Activated effector memory CD4-positive, alpha-beta T cell treated with anti-CD3 and anti-CD28 coated beads, Interleukin-2, amount 50 U/mL, for 16 hours (primary cell): ENCODE measurements at regions not wholly inside any gene's neighbourhood (a gene's known extent, or its start where the extent isn't known, plus 50 kb on each side); places are given as distances from the start of the nearest gene placed in this dataset.
"Not testable (repeated sequence)": the region's sequence is repeated elsewhere in the genome, so short reads cannot be mapped to it uniquely, and the experiment has no call there.

Experiments
- DNase-seq: peaks from one replicate; pipeline ENCODE4 v3.0.0-alpha.2; 2020

GRCh38 chr20:17891131-17891530 is 77.5 kb downstream of the SNX5 start:
- not testable (repeated sequence) for DNase-seq

- DNase-seq = no peak
Observed at GRCh38 chr20:17890330-17890729, 78.3 kb downstream of the SNX5 start.

GRCh38 chr20:17889226-17889625 is 79.4 kb downstream of the SNX5 start:
- DNase-seq = no peak

- no peak for DNase-seq
Observed at GRCh38 chr20:17888044-17888443, 80.5 kb downstream of the SNX5 start.

- DNase-seq = no peak
Observed at GRCh38 chr20:17887331-17888030, 81.1 kb downstream of the SNX5 start.

GRCh38 chr20:17885544-17885943 is 83.0 kb downstream of the SNX5 start:
- DNase-seq = no peak

GRCh38 chr20:17885076-17885475 is 83.5 kb downstream of the SNX5 start:
- DNase-seq = no peak

GRCh38 chr20:17884307-17885003 is 84.1 kb downstream of the SNX5 start:
- no peak for DNase-seq

- no peak for DNase-seq
Observed at GRCh38 chr20:17883592-17884306, 84.8 kb downstream of the SNX5 start.

- no peak for DNase-seq
Observed at GRCh38 chr20:17882834-17883591, 85.6 kb downstream of the SNX5 start.

- no peak for DNase-seq
Observed at GRCh38 chr20:17882065-17882833, 86.3 kb downstream of the SNX5 start.

- no peak for DNase-seq
Observed at GRCh38 chr20:17881741-17882064, 86.9 kb downstream of the SNX5 start.

- DNase-seq = no peak
Observed at GRCh38 chr20:17878912-17879602, 89.5 kb downstream of the SNX5 start.

- no peak for DNase-seq
Observed at GRCh38 chr20:17878069-17878911, 90.3 kb downstream of the SNX5 start.

GRCh38 chr20:17875981-17876385 is 92.6 kb downstream of the SNX5 start:
- no peak for DNase-seq

- DNase-seq = no peak
Observed at GRCh38 chr20:17875106-17875980, 93.3 kb downstream of the SNX5 start.

GRCh38 chr20:17874271-17875105 is 94.1 kb downstream of the SNX5 start:
- no peak for DNase-seq

GRCh38 chr20:17873410-17874270 is 95.0 kb downstream of the SNX5 start:
- DNase-seq = no peak
